SK-N-SH (cell line): ENCODE measurements at regions not wholly inside any gene's neighbourhood (a gene's known extent, or its start where the extent isn't known, plus 50 kb on each side); places are given as distances from the start of the nearest gene placed in this dataset.

Experiments
- CTCF ChIA-PET: fragments of 300-600, 350-600 bp; formaldehyde crosslinking; extraction: SDS; loops from one replicate; lab custom pipeline; 2021; lab: Yijun Ruan, JAX
- POLR2A ChIA-PET: fragments of 350-600 bp; sonication (Branson Sonifier 250); formaldehyde crosslinking; extraction: SDS; loops from one replicate; lab custom pipeline; 2020; ENCODE audit warnings: antibody characterized with exemption, inconsistent platforms; lab: Yijun Ruan, JAX
- DNase-seq: peaks from one replicate; pipeline ENCODE4 v3.0.0; 2012
- H2AFZ ChIP-seq: fragments of 200-600 bp; sonication (generic); 2 replicates; pipeline ENCODE4 v1.8.1; 2016; ENCODE audit warnings: antibody characterized with exemption, mild to moderate bottlenecking, low read depth
- H3F3A ChIP-seq: fragments of 200-600 bp; sonication (generic); replicated peaks from 2 replicates; pipeline ENCODE3; 2016; ENCODE audit warnings: antibody characterized with exemption, mild to moderate bottlenecking; ENCODE audit not compliant: insufficient read depth
- H3K27ac ChIP-seq, 2 experiments: fragments of 200-500 bp in 1 of 2; fragments of 200-600 bp in 1 of 2; sonication (Bioruptor generic) in 1 of 2; sonication (generic), shearing (Covaris generic) in 1 of 2; 2 replicates each; pipeline versions ENCODE4 v1.5.1 to v1.6.1; 2014 to 2016; ENCODE audit warnings: low read depth in 2 of 2, inconsistent platforms in 1 of 2, low read length in 1 of 2, mild to moderate bottlenecking in 1 of 2, mixed read lengths in 1 of 2
- H3K27me3 ChIP-seq: fragments of 200-600 bp; sonication (generic), shearing (Covaris generic); 2 replicates; pipeline ENCODE4 v1.6.1; 2016; ENCODE audit warnings: mixed run types; ENCODE audit not compliant: insufficient read depth
- H3K36me3 ChIP-seq, 2 experiments: fragments of 200-500 bp in 1 of 2; fragments of 200-600 bp in 1 of 2; sonication (Bioruptor generic) in 1 of 2; sonication (generic) in 1 of 2; replicated peaks in 1 of 2; 2 replicates each; pipeline versions ENCODE3 to v1.5.1; 2014 to 2016; ENCODE audit warnings: low read length in 1 of 2, mild to moderate bottlenecking in 1 of 2; ENCODE audit not compliant: insufficient read depth in 2 of 2, control insufficient read depth in 1 of 2
- H3K4me1 ChIP-seq, 2 experiments: fragments of 200-500 bp in 1 of 2; fragments of 200-600 bp in 1 of 2; sonication (Bioruptor generic) in 1 of 2; sonication (generic), shearing (Covaris generic) in 1 of 2; 2 replicates each; pipeline versions ENCODE4 v1.5.1 to v1.6.1; 2014 to 2016; ENCODE audit warnings: low read depth in 1 of 2, low read length in 1 of 2, mixed run types in 1 of 2; ENCODE audit not compliant: insufficient read depth in 2 of 2, control insufficient read depth in 1 of 2
- H3K4me2 ChIP-seq: fragments of 200-600 bp; sonication (generic), shearing (Covaris generic); 2 replicates; pipeline ENCODE4 v1.6.1; 2017; ENCODE audit warnings: mixed run types
- H3K4me3 ChIP-seq, 2 experiments: fragments of 200-500 bp in 1 of 2; fragments of 200-600 bp in 1 of 2; sonication (Bioruptor generic) in 1 of 2; sonication (generic), shearing (Covaris generic) in 1 of 2; 2 replicates each; pipeline versions ENCODE4 v1.5.1 to v1.8.1; 2014 to 2016; ENCODE audit warnings: low read depth in 2 of 2, inconsistent platforms in 1 of 2, low read length in 1 of 2, mild to moderate bottlenecking in 1 of 2, mixed read lengths in 1 of 2, moderate library complexity in 1 of 2
- H3K79me2 ChIP-seq: fragments of 200-600 bp; sonication (generic); 2 replicates; pipeline ENCODE4 v1.8.1; 2017; ENCODE audit warnings: mild to moderate bottlenecking; ENCODE audit not compliant: insufficient read depth
- H3K9ac ChIP-seq: fragments of 200-600 bp; sonication (generic); 2 replicates; pipeline ENCODE4 v1.6.1; 2017; ENCODE audit warnings: mixed run types
- H3K9me2 ChIP-seq: fragments of 200-600 bp; sonication (generic); 2 replicates; pipeline ENCODE4 v1.6.1; 2017; ENCODE audit warnings: mixed run types
- H3K9me3 ChIP-seq: fragments of 200-600 bp; sonication (generic); 2 replicates; pipeline ENCODE4 v1.6.1; 2017; ENCODE audit warnings: mixed run types, mild to moderate bottlenecking, moderate library complexity
- H4K20me1 ChIP-seq: fragments of 200-600 bp; sonication (generic); 2 replicates; pipeline ENCODE4 v1.6.1; 2017; ENCODE audit warnings: mild to moderate bottlenecking, mixed run types; ENCODE audit not compliant: insufficient read depth
- CHD2 ChIP-seq: fragments of 150-350 bp; IDR thresholded peaks from 2 replicates; pipeline ENCODE4 v1.6.1; 2018; ENCODE audit warnings: low read length; ENCODE audit not compliant: partially characterized antibody
- CTCF ChIP-seq: fragments of 200-600 bp; sonication (generic); IDR thresholded peaks from 2 replicates; pipeline ENCODE4 v1.6.1; 2017; ENCODE audit warnings: antibody characterized with exemption, mild to moderate bottlenecking, moderate library complexity
- ELF1 ChIP-seq: IDR thresholded peaks from 2 replicates; pipeline ENCODE4 v1.4.0; 2012
- FOXJ3 ChIP-seq: sonication (generic); formaldehyde crosslinking; IDR thresholded peaks from 2 replicates; pipeline ENCODE4 v1.5.1; 2020; ENCODE audit warnings: mild to moderate bottlenecking, missing genetic modification reagents
- IRF3 ChIP-seq: fragments of 150-350 bp; IDR thresholded peaks from 2 replicates; pipeline ENCODE4 v1.6.1; 2016; ENCODE audit warnings: mild to moderate bottlenecking, low read depth, low read length
- MAX ChIP-seq: IDR thresholded peaks from 2 replicates; pipeline ENCODE4 v1.4.0; 2012; ENCODE audit warnings: low read depth
- MEF2A ChIP-seq: IDR thresholded peaks from 2 replicates; pipeline ENCODE4 v1.4.0; 2012; ENCODE audit warnings: low read depth, borderline replicate concordance
- PBX3 ChIP-seq: IDR thresholded peaks from 2 replicates; pipeline ENCODE4; 2012
- POLR2AphosphoS5 ChIP-seq: IDR thresholded peaks from 2 replicates; pipeline ENCODE4 v1.6.1; 2012; ENCODE audit warnings: low read depth, low read length
- REST ChIP-seq: IDR thresholded peaks from 2 replicates; pipeline ENCODE4 v1.6.1; 2012; ENCODE audit warnings: mild to moderate bottlenecking, low read depth, low read length, moderate library complexity
- RXRA ChIP-seq: IDR thresholded peaks from 2 replicates; pipeline ENCODE4 v1.4.0; 2012; ENCODE audit warnings: low read depth, mild to moderate bottlenecking, borderline replicate concordance
- SIN3A ChIP-seq: IDR thresholded peaks from 2 replicates; pipeline ENCODE4 v1.6.1; 2012; ENCODE audit warnings: low read depth, mild to moderate bottlenecking, low read length, moderate library complexity, borderline replicate concordance
- SMC3 ChIP-seq: IDR thresholded peaks from 2 replicates; pipeline ENCODE4 v1.6.1; 2012; ENCODE audit warnings: low read depth, low read length, improper control_type of control experiment
- TCF12 ChIP-seq: IDR thresholded peaks from 2 replicates; pipeline ENCODE4 v1.4.0; 2012
- YY1 ChIP-seq: IDR thresholded peaks from 2 replicates; pipeline ENCODE4 v1.4.0; 2012; ENCODE audit warnings: low read depth, mild to moderate bottlenecking
- WGBS: methylation state at CpG from one replicate; pipeline ENCODE4 v1.1.6; 2017; ENCODE audit warnings: low lambda C conversion rate; 5-methylcytosine and 5-hydroxymethylcytosine counted together

GRCh38 chr1:233503366-233503954 lies 110.4 kb upstream of the KCNK1 start:
- Histone ChIP-seq H3K4me3 (no peak overlapping the region), H2AFZ (no peak overlapping the region), H3K9me3 (no peaks in the 10 kb centered on the region), H3K9ac (no peak overlapping the region), H3K4me2 (no peak overlapping the region), H3K36me3 (no peaks in the 10 kb centered on the region), H3K79me2 (no peaks in the 10 kb centered on the region), H3K27me3 (no peaks in the 10 kb centered on the region), H3F3A (no peaks in the 10 kb centered on the region), H3K27ac (no peak overlapping the region)
- no peak for DNase-seq
- ChIA-PET CTCF (no interaction called here), POLR2A (no interaction called here)
- no peak for TF ChIP-seq YY1
- no peak for TF ChIP-seq FOXJ3 (CRISPR knock-in tag)
- TF ChIP-seq REST = no peak
- no peak for TF ChIP-seq CTCF
- no peak for TF ChIP-seq TCF12
- no peak for TF ChIP-seq MAX
- TF ChIP-seq PBX3 = no peak
- no peak for TF ChIP-seq SIN3A
- TF ChIP-seq CHD2 = no peak
- TF ChIP-seq IRF3 = no peak
- no peak for TF ChIP-seq ELF1
- no peak for TF ChIP-seq SMC3
- TF ChIP-seq MEF2A = no peak
- no peak for TF ChIP-seq POLR2AphosphoS5
- TF ChIP-seq RXRA = no peak
- TF ChIP-seq, all 33 proteins: peak for 0
- WGBS = 85% methylated on average over 5 of the region's 5 CpGs
- Histone ChIP-seq H4K20me1 (no peaks in the 10 kb centered on the region), H3K9me2 (no peaks in the 10 kb centered on the region), H3K4me1 (no peaks in the 10 kb centered on the region)
